Breast epithelium (tissue), 3 donors: ENCODE measurements at regions not wholly inside any gene's neighbourhood (a gene's known extent, or its start where the extent isn't known, plus 50 kb on each side); places are given as distances from the start of the nearest gene placed in this dataset.

Experiments
- CTCF ChIP-seq, 3 donors: fragments of 450-650 bp; IDR thresholded peaks; one replicate each; pipeline ENCODE4 v1.5.1; 2016 to 2017; ENCODE audit warnings: antibody characterized with exemption in 3 of 3, mild to moderate bottlenecking in 3 of 3, moderate library complexity in 3 of 3
- POLR2AphosphoS5 ChIP-seq, 3 donors: sonication (generic); formaldehyde crosslinking; IDR thresholded peaks; one replicate each; pipeline ENCODE4 v1.6.1; 2017; ENCODE audit warnings: antibody characterized with exemption in 3 of 3

GRCh38 chr1:230555814-230556213, 86.5 kb upstream of the COG2 start:
- TF ChIP-seq POLR2AphosphoS5 (IDR thresholded peaks at IDR 0.05) (no peak), CTCF (IDR thresholded peaks at IDR 0.05) (no peak)
